ENCODE measurements at regions not wholly inside any gene's neighbourhood (a gene's known extent, or its start where the extent isn't known, plus 50 kb on each side); places are given as distances from the start of the nearest gene placed in this dataset.

DNA sequence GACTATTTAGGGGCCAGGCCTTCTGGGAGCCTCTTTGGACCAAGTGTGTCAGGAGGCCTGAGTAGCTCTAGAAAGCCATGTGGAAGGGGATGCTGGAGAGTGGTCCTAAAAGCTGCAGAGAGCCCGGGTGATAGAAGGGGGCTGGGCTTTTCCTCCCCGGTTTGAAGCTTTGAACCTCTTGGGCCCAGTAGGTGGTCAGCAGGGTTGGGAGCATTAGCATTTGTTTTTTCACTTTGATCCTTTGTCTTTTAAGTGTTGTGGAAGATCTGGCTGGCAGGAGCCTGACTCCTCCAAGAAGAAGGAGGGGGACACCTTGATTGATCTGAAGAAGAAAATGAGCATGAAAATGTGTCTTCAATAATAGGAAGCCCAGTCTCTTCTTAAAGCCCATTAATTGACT, 596.6 kb downstream of the INSC start:
- Histone ChIP-seq H3K27ac (ENCODE audit: low read depth in 2 of 2, low read length in 2 of 2) (no peak overlapping the region), H3K4me3 (ENCODE audit: low read length in 2 of 2) (no peak overlapping the region)

DNA sequence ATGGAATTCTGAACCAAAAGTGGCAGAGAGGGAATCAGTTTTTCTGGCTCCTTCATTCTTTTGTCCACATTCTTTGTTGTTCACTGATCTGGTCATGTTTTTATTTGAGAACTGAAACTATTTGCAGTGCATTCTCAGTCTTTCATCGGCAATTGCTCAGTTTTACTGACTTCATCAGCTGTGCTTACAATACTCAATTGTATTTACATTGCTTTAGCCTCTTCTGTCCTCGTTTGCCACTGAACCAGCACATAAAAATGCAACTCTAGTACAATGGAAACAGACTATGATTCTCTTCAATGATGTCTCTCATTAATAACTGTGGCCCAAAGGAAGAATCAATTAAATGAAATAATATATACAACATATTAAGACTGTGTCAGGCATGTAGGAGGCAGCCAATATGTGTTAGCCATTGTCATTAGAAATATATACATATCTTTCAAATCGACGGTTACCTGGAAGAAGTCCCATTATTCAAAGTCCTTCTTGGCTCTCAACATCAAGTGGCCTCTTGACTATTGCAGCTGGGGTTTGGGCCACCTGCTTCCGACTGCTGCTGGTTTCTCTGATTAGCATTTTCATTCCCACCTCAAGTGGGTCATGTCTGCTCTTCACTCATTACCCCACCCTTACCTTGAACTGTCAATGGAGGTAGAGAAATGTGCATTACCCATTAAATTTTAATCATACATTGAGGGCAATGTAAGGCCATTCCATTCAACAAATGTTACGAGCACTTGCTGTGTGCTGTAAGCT, 600.1 kb downstream of the INSC start:
- H3K27me3 ChIP-seq (ENCODE audit: control insufficient read depth in 2 of 2, insufficient read depth in 2 of 2, low read length in 2 of 2) = no peaks in the 10 kb centered on the region
- H3K4me3 ChIP-seq (ENCODE audit: low read length in 2 of 2) = no peak overlapping the region
- no peaks in the 10 kb centered on the region for H3K4me1 ChIP-seq (ENCODE audit: control insufficient read depth in 2 of 2, insufficient read depth in 2 of 2, low read length in 2 of 2)
- H3K9ac ChIP-seq (ENCODE audit: low read depth in 1 of 2, low read length in 2 of 2) = no peak overlapping the region
- no peak overlapping the region for H3K27ac ChIP-seq (ENCODE audit: low read depth in 2 of 2, low read length in 2 of 2)
- H3K36me3 ChIP-seq (ENCODE audit: control insufficient read depth in 2 of 2, insufficient read depth in 2 of 2, low read length in 2 of 2) = no peaks in the 10 kb centered on the region
- H3K9me3 ChIP-seq (ENCODE audit: control insufficient read depth in 2 of 2, low read length in 2 of 2) = no peaks in the 10 kb centered on the region

More for the DNA sequence above, 596.6 kb downstream of the INSC start:
- H3K9me3 ChIP-seq (ENCODE audit: control insufficient read depth in 2 of 2, low read length in 2 of 2) = no peaks in the 10 kb centered on the region
- H3K27me3 ChIP-seq (ENCODE audit: control insufficient read depth in 2 of 2, insufficient read depth in 2 of 2, low read length in 2 of 2) = no peaks in the 10 kb centered on the region
- no peaks in the 10 kb centered on the region for H3K4me1 ChIP-seq (ENCODE audit: control insufficient read depth in 2 of 2, insufficient read depth in 2 of 2, low read length in 2 of 2)
- no peaks in the 10 kb centered on the region for H3K36me3 ChIP-seq (ENCODE audit: control insufficient read depth in 2 of 2, insufficient read depth in 2 of 2, low read length in 2 of 2)
- no peak overlapping the region for H3K9ac ChIP-seq (ENCODE audit: low read depth in 1 of 2, low read length in 2 of 2)

DNA sequence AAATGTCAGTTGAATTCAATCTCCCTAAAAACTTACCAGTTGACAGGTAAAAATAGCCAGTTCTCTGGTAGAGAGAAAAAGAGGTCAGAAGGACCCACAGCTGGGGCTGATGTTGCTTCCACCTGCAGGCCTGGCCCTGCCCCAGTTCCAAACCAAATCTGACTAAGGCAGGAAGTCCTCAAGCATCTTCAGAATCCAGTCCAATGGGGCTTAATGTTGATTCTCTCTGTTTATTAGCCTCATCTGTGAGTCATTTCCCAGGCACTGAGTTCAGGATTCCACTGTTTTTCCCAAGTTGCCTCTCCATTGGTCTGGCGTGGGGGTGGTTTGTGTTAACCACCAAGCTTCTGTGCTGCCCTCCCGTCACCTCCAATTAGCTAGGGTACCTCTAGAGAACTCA, 601.8 kb downstream of the INSC start:
- Histone ChIP-seq H3K27me3 (ENCODE audit: control insufficient read depth in 2 of 2, insufficient read depth in 2 of 2, low read length in 2 of 2) (no peaks in the 10 kb centered on the region), H3K27ac (ENCODE audit: low read depth in 2 of 2, low read length in 2 of 2) (peak overlapping the region in 1 of 2 donors; percentile 24), H3K36me3 (ENCODE audit: control insufficient read depth in 2 of 2, insufficient read depth in 2 of 2, low read length in 2 of 2) (no peaks in the 10 kb centered on the region)

DNA sequence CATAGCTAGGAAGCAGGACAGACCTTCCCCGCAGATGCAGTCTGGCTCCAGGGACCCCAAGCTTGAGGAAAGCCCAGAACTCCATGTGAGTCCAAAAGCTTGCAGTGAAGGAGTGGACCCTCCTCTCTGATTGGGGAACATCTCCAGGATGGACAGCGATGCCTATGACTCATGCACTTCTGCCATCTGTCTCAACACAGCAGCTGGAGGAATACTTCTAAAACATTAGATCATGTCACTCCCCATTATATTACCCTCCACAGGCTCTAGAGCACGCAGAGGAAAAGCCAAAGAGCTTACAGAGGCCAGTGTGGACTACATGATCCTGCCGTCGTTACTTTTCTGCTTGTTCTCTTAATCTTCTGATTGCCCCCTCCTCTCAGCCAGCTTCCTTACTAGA, 605.7 kb downstream of the INSC start:
- H3K9me3 ChIP-seq (ENCODE audit: control insufficient read depth in 2 of 2, low read length in 2 of 2) = no peaks in the 10 kb centered on the region
- H3K27me3 ChIP-seq (ENCODE audit: control insufficient read depth in 2 of 2, insufficient read depth in 2 of 2, low read length in 2 of 2) = no peaks in the 10 kb centered on the region
- H3K27ac ChIP-seq (ENCODE audit: low read depth in 2 of 2, low read length in 2 of 2) = no peak overlapping the region
- H3K4me3 ChIP-seq (ENCODE audit: low read length in 2 of 2) = no peak overlapping the region
- H3K4me1 ChIP-seq (ENCODE audit: control insufficient read depth in 2 of 2, insufficient read depth in 2 of 2, low read length in 2 of 2) = no peaks in the 10 kb centered on the region
- H3K36me3 ChIP-seq (ENCODE audit: control insufficient read depth in 2 of 2, insufficient read depth in 2 of 2, low read length in 2 of 2) = no peaks in the 10 kb centered on the region
- H3K9ac ChIP-seq (ENCODE audit: low read depth in 1 of 2, low read length in 2 of 2) = no peak overlapping the region

More for the DNA sequence above, 601.8 kb downstream of the INSC start:
- Histone ChIP-seq H3K9me3 (ENCODE audit: control insufficient read depth in 2 of 2, low read length in 2 of 2) (no peaks in the 10 kb centered on the region), H3K9ac (ENCODE audit: low read depth in 1 of 2, low read length in 2 of 2) (no peak overlapping the region), H3K4me3 (ENCODE audit: low read length in 2 of 2) (no peak overlapping the region), H3K4me1 (ENCODE audit: control insufficient read depth in 2 of 2, insufficient read depth in 2 of 2, low read length in 2 of 2) (no peaks in the 10 kb centered on the region)

DNA sequence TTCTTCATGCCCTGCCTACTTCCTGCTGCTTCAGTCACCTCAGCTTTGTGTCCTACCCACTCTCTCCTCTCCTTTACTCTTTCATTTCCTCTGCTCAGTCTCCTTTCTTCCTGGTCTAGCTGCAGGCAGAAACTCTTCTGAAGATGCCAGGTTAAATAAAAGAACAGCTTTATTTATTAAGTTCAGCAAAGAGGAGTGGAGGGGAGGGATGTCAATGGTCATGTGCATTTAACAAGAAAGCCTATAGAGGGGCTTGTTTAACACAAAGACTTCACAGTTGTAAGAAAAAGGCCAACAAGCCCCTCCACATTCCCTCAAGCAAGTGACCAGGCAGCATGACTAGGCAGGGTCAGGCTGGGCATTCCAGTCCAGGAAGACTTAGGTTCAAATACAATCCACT, 609.2 kb downstream of the INSC start:
- Histone ChIP-seq H3K27ac (ENCODE audit: low read depth in 2 of 2, low read length in 2 of 2) (no peak overlapping the region), H3K27me3 (ENCODE audit: control insufficient read depth in 2 of 2, insufficient read depth in 2 of 2, low read length in 2 of 2) (no peaks in the 10 kb centered on the region), H3K36me3 (ENCODE audit: control insufficient read depth in 2 of 2, insufficient read depth in 2 of 2, low read length in 2 of 2) (no peaks in the 10 kb centered on the region), H3K4me1 (ENCODE audit: control insufficient read depth in 2 of 2, insufficient read depth in 2 of 2, low read length in 2 of 2) (peaks cover 0 to 3% of the 10 kb centered on the region in 2 donors), H3K4me3 (ENCODE audit: low read length in 2 of 2) (no peak overlapping the region), H3K9me3 (ENCODE audit: control insufficient read depth in 2 of 2, low read length in 2 of 2) (no peaks in the 10 kb centered on the region), H3K9ac (ENCODE audit: low read depth in 1 of 2, low read length in 2 of 2) (no peak overlapping the region)

DNA sequence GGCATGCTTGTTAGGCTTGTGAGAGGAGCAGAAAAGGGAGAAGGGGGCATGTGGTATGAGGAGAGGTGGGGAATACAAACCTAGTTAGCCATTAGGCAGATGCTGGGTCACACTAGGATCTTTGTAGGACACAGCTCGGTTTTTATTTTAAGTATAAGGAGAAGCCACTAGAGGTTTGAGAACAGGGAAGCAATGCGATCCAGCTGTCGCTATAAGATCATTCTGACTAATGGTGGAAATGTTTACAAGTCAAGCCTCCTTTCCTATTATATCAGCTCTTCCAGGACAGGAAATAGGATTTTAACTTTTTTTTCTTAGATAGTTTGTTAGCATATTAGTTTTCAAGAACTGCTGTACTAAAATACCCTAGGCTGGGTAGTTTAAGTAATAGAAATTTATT, 609.9 kb downstream of the INSC start:
- Histone ChIP-seq H3K9ac (ENCODE audit: low read depth in 1 of 2, low read length in 2 of 2) (no peak overlapping the region), H3K27ac (ENCODE audit: low read depth in 2 of 2, low read length in 2 of 2) (no peak overlapping the region), H3K4me3 (ENCODE audit: low read length in 2 of 2) (no peak overlapping the region), H3K27me3 (ENCODE audit: control insufficient read depth in 2 of 2, insufficient read depth in 2 of 2, low read length in 2 of 2) (no peaks in the 10 kb centered on the region), H3K36me3 (ENCODE audit: control insufficient read depth in 2 of 2, insufficient read depth in 2 of 2, low read length in 2 of 2) (no peaks in the 10 kb centered on the region), H3K9me3 (ENCODE audit: control insufficient read depth in 2 of 2, low read length in 2 of 2) (no peaks in the 10 kb centered on the region), H3K4me1 (ENCODE audit: control insufficient read depth in 2 of 2, insufficient read depth in 2 of 2, low read length in 2 of 2) (peaks cover 0 to 3% of the 10 kb centered on the region in 2 donors)

DNA sequence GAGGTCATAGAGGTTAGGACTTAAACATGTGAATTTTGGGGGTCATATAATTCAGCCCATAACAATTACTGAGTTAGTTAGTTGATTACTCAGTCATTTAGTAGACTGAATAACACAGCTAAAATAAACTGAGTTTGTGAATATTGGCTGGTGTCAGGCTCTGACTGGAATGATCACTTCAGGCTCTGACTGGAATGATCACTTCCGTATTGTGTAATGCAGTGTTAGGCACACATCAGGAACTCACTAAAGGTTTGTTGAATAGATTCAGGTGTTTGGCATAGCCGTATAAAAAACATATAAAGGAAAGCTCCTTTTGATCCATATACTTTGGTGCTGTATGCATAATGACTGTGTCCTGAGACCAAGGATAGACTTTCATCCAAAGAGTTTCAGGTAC, 610.5 kb downstream of the INSC start:
- H3K4me3 ChIP-seq (ENCODE audit: low read length in 2 of 2) = no peak overlapping the region

DNA sequence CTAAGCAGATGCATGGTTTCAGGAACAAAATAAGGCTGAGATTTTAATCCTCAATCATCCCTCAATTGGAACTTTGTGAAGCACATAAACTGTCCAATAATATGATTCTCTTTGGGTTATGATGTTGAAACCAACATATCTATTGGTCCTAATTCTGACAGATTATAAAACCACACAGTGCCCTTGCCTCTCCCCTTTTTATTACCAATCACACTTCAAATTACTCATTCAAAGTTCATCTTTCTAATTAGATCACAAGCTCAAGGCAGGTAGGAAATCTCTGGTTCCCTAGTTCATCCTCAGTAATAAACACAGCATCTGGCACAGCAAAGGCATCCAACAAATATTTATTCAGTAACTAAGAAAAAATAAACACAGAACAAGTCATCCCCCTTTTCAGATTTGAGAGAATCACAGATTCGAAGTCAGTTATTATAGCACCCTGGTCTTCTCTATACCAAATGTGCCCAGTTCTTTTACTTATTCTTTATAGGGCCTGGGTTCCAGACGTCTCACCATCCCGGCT, 611.6 kb downstream of the INSC start:
- H3K27me3 ChIP-seq (ENCODE audit: control insufficient read depth in 2 of 2, insufficient read depth in 2 of 2, low read length in 2 of 2) = no peaks in the 10 kb centered on the region
- no peak overlapping the region for H3K27ac ChIP-seq (ENCODE audit: low read depth in 2 of 2, low read length in 2 of 2)
- H3K36me3 ChIP-seq (ENCODE audit: control insufficient read depth in 2 of 2, insufficient read depth in 2 of 2, low read length in 2 of 2) = no peaks in the 10 kb centered on the region
- H3K9ac ChIP-seq (ENCODE audit: low read depth in 1 of 2, low read length in 2 of 2) = no peak overlapping the region
- peaks cover 0 to 7% of the 10 kb centered on the region in 2 donors for H3K4me1 ChIP-seq (ENCODE audit: control insufficient read depth in 2 of 2, insufficient read depth in 2 of 2, low read length in 2 of 2)
- H3K9me3 ChIP-seq (ENCODE audit: control insufficient read depth in 2 of 2, low read length in 2 of 2) = no peaks in the 10 kb centered on the region
- no peak overlapping the region for H3K4me3 ChIP-seq (ENCODE audit: low read length in 2 of 2)

More for the DNA sequence above, 610.5 kb downstream of the INSC start:
- Histone ChIP-seq H3K9me3 (ENCODE audit: control insufficient read depth in 2 of 2, low read length in 2 of 2) (no peaks in the 10 kb centered on the region), H3K36me3 (ENCODE audit: control insufficient read depth in 2 of 2, insufficient read depth in 2 of 2, low read length in 2 of 2) (no peaks in the 10 kb centered on the region), H3K9ac (ENCODE audit: low read depth in 1 of 2, low read length in 2 of 2) (no peak overlapping the region), H3K27ac (ENCODE audit: low read depth in 2 of 2, low read length in 2 of 2) (no peak overlapping the region), H3K4me1 (ENCODE audit: control insufficient read depth in 2 of 2, insufficient read depth in 2 of 2, low read length in 2 of 2) (peaks cover 0 to 3% of the 10 kb centered on the region in 2 donors), H3K27me3 (ENCODE audit: control insufficient read depth in 2 of 2, insufficient read depth in 2 of 2, low read length in 2 of 2) (no peaks in the 10 kb centered on the region)

DNA sequence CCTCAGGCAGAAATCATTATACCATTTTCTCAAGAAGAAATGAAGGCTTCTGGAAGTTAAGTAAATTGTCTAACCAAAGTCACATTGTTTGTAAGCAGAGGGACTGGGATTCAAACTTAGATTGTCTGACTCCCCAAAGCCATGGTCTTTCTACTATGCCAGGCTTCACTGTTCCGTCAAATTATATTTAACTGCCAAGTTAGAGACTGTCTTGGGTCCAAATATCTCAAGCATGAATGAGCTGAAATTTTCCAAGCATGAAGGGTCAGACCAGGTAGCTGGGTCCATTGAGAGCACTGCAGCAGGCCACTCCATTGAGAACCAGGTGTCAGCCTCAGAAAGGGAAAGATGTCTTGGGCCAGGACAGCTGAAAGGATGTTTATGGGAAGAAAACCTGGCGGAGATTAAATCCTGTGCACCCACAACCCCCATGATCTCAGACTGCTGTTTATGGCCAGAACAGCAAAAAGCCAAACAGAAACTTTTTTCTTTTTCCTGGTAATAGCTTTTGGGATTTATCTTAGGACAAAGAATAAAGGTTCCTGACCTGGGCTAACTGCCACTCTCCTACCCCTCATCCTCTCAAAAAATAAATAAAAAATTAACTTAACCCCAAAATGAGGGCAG, 612.3 kb downstream of the INSC start:
- no peak overlapping the region for H3K9ac ChIP-seq (ENCODE audit: low read depth in 1 of 2, low read length in 2 of 2)
- no peaks in the 10 kb centered on the region for H3K9me3 ChIP-seq (ENCODE audit: control insufficient read depth in 2 of 2, low read length in 2 of 2)
- no peak overlapping the region for H3K4me3 ChIP-seq (ENCODE audit: low read length in 2 of 2)
- no peak overlapping the region for H3K27ac ChIP-seq (ENCODE audit: low read depth in 2 of 2, low read length in 2 of 2)
- H3K27me3 ChIP-seq (ENCODE audit: control insufficient read depth in 2 of 2, insufficient read depth in 2 of 2, low read length in 2 of 2) = no peaks in the 10 kb centered on the region
- no peaks in the 10 kb centered on the region for H3K36me3 ChIP-seq (ENCODE audit: control insufficient read depth in 2 of 2, insufficient read depth in 2 of 2, low read length in 2 of 2)
- peaks cover 0 to 7% of the 10 kb centered on the region in 2 donors for H3K4me1 ChIP-seq (ENCODE audit: control insufficient read depth in 2 of 2, insufficient read depth in 2 of 2, low read length in 2 of 2)

DNA sequence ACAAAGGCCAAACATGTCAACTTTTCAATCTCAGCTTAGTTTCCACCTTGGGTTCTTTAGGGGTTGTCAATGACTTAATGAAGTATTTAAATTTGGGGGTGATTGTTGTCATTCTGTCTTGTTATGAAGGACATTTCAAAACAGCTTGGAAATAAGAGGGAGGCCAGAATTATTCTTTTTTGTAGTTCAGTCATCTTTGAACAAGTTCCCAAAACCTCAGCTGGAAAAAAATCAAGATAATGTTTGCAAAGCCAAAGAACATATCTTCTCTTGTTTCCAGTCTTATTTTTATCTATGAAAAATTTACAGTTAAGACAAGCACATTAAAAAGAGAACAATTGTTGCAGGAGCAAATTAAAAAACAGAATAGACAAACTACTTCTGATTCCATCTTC, 612.8 kb downstream of the INSC start:
- Histone ChIP-seq H3K4me3 (ENCODE audit: low read length in 2 of 2) (no peak overlapping the region), H3K27ac (ENCODE audit: low read depth in 2 of 2, low read length in 2 of 2) (no peak overlapping the region), H3K9ac (ENCODE audit: low read depth in 1 of 2, low read length in 2 of 2) (no peak overlapping the region), H3K36me3 (ENCODE audit: control insufficient read depth in 2 of 2, insufficient read depth in 2 of 2, low read length in 2 of 2) (no peaks in the 10 kb centered on the region), H3K9me3 (ENCODE audit: control insufficient read depth in 2 of 2, low read length in 2 of 2) (no peaks in the 10 kb centered on the region), H3K4me1 (ENCODE audit: control insufficient read depth in 2 of 2, insufficient read depth in 2 of 2, low read length in 2 of 2) (peaks cover 0 to 7% of the 10 kb centered on the region in 2 donors), H3K27me3 (ENCODE audit: control insufficient read depth in 2 of 2, insufficient read depth in 2 of 2, low read length in 2 of 2) (no peaks in the 10 kb centered on the region)
